ENCODE measurements at regions not wholly inside any gene's neighbourhood (a gene's known extent, or its start where the extent isn't known, plus 50 kb on each side); places are given as distances from the start of the nearest gene placed in this dataset.

DNA sequence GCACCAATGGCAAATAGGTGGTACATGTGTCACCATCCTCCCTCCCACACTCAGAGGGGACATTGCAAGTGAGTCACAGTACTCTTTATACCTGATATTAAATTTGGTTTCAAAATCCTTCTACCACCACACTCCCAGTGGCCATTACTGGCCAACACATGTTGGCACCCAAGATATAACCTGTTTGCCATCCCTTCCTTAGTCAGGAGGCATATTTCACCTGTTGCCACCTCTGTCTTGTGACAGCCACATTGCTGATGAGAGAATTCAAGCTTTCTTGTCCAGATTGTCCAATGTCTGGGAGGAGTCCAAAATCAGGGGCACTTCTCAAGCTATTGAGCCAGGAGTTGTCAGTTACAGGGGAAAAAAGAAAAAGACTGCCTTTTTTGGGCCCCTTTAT, 80.2 kb upstream of the WWC1 start:
- TF ChIP-seq ATF7 (IDR thresholded peaks at IDR 0.05): no peak
- TF ChIP-seq ATF7 (CRISPR knock-in tag; IDR thresholded peaks at IDR 0.05): no peak
- TF ChIP-seq, protein P1, sequence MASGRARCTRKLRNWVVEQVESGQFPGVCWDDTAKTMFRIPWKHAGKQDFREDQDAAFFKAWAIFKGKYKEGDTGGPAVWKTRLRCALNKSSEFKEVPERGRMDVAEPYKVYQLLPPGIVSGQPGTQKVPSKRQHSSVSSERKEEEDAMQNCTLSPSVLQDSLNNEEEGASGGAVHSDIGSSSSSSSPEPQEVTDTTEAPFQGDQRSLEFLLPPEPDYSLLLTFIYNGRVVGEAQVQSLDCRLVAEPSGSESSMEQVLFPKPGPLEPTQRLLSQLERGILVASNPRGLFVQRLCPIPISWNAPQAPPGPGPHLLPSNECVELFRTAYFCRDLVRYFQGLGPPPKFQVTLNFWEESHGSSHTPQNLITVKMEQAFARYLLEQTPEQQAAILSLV (CRISPR knock-in tag; IDR thresholded peaks at IDR 0.05; ENCODE audit: borderline replicate concordance): no peak
- TF ChIP-seq CHCHD3 (CRISPR knock-in tag; IDR thresholded peaks at IDR 0.05): no peak
- no peak for TF ChIP-seq RAD51 (IDR thresholded peaks at IDR 0.05; ENCODE audit: borderline replicate concordance)
- no peak for TF ChIP-seq ZNF879 (CRISPR knock-in tag; IDR thresholded peaks at IDR 0.05)
- no peak for TF ChIP-seq XBP1 (CRISPR knock-in tag; IDR thresholded peaks at IDR 0.05)
- TF ChIP-seq RBM22 (optimal IDR thresholded peaks at IDR 0.05; ENCODE audit: low read length): no peak
- no peak for TF ChIP-seq NPAS2 (CRISPR knock-in tag; IDR thresholded peaks at IDR 0.05; ENCODE audit: borderline replicate concordance)
- no peak for TF ChIP-seq TBX2 (CRISPR knock-in tag; IDR thresholded peaks at IDR 0.05; ENCODE audit: borderline replicate concordance)
- TF ChIP-seq AGO2 (optimal IDR thresholded peaks at IDR 0.05; ENCODE audit: low read depth, low read length): no peak
- no peak for TF ChIP-seq MLX (CRISPR knock-in tag; IDR thresholded peaks at IDR 0.05)
- no peak overlapping the region for H3K27ac ChIP-seq (ENCODE audit: extremely low read length, insufficient read depth, low read length)
- no peak overlapping the region for H3K9ac ChIP-seq (ENCODE audit: insufficient read depth, low read depth, low read length)
- FAIRE-seq (no peak), DNase-seq (ENCODE audit: low spot score) (no peak), ATAC-seq (no peak)
- no peaks in the 10 kb centered on the region for H3K36me3 ChIP-seq (replicated peaks in 1 of 2; ENCODE audit: control insufficient read depth in 1 of 2, insufficient read depth in 2 of 2, low read length in 2 of 2)
- peaks cover 1 to 28% of the 10 kb centered on the region in 2 experiments; a peak in 3 of 5 replicates for H3K27me3 ChIP-seq (ENCODE audit: control insufficient read depth in 1 of 2, insufficient read depth in 2 of 2, low read length in 2 of 2)
- no peaks in the 10 kb centered on the region for H3K4me1 ChIP-seq (ENCODE audit: insufficient read depth, low read length)
- no TSS peak for BruUV-seq (replicated peaks)
- in situ Hi-C loops (cut with HindIII; ENCODE audit: extremely low pct_ligation_motif_present, low pct_unique_long_range_greater_than_20kb): no loop called here
- no peak overlapping the region for H2AFZ ChIP-seq (ENCODE audit: low read length)
- CTCF ChIA-PET (ENCODE audit: low intra/inter-chr PET ratio, low total read pairs): no interaction called here
- intact Hi-C loops (cut with micrococcal nuclease; ENCODE audit: unreplicated experiment): no loop called here
- H3K9me3 ChIP-seq (ENCODE audit: low read length): no peaks in the 10 kb centered on the region
- H4K20me1 ChIP-seq (ENCODE audit: insufficient read depth, low read length): no peaks in the 10 kb centered on the region
- POLR2A ChIA-PET: no interaction called here
- no peak overlapping the region for H3K4me3 ChIP-seq (replicated peaks in 1 of 3; ENCODE audit: insufficient read depth in 1 of 3, low read depth in 2 of 3, low read length in 3 of 3)
- no peaks in the 10 kb centered on the region for H3K79me2 ChIP-seq (ENCODE audit: insufficient read depth, low read length)
- no peak overlapping the region for H3K4me2 ChIP-seq (ENCODE audit: low read depth, low read length)
